GM06990 (cell line): ENCODE measurements at regions not wholly inside any gene's neighbourhood (a gene's known extent, or its start where the extent isn't known, plus 50 kb on each side); places are given as distances from the start of the nearest gene placed in this dataset.

ENCODE experiments used
- DNase-seq: peaks from one replicate; pipeline ENCODE4 v3.0.0-alpha.2; 2011; ENCODE audit not compliant: insufficient read length; ENCODE audit errors: extremely low read depth
- H3K27me3 ChIP-seq: replicated peaks from 2 replicates; pipeline ENCODE4 v1.6.0; 2011; ENCODE audit warnings: low read length; ENCODE audit not compliant: control insufficient read depth, insufficient read depth
- H3K36me3 ChIP-seq: 2 replicates; pipeline ENCODE4 v1.5.1; 2011; ENCODE audit warnings: low read length; ENCODE audit not compliant: control insufficient read depth, insufficient read depth
- H3K4me3 ChIP-seq: replicated peaks from 2 replicates; pipeline ENCODE4 v1.5.1; 2011; ENCODE audit warnings: low read depth, mild to moderate bottlenecking, control low read depth, low read length
- CTCF ChIP-seq: IDR thresholded peaks from 2 replicates; pipeline ENCODE4 v1.5.1; 2011; ENCODE audit warnings: low read length, control low read depth, mild to moderate bottlenecking, inconsistent platforms; ENCODE audit not compliant: insufficient read depth, poor library complexity, severe bottlenecking

- Histone ChIP-seq H3K36me3 (no peaks in the 10 kb centered on the region), H3K27me3 (no peaks in the 10 kb centered on the region), H3K4me3 (no peak overlapping the region)
- no peak for TF ChIP-seq CTCF
- no peak for DNase-seq
These were observed 130.9 kb downstream of the SLC16A9 start for GRCh38 chr10:59578741-59579140.

- no peak for DNase-seq
- TF ChIP-seq CTCF = no peak
- no peaks in the 10 kb centered on the region for H3K36me3 ChIP-seq
- H3K27me3 ChIP-seq = no peaks in the 10 kb centered on the region
- no peak overlapping the region for H3K4me3 ChIP-seq
These were observed 131.7 kb downstream of the SLC16A9 start for GRCh38 chr10:59577984-59578383.

- TF ChIP-seq CTCF = no peak
- DNase-seq = no peak
- no peaks in the 10 kb centered on the region for H3K36me3 ChIP-seq
- H3K4me3 ChIP-seq = no peak overlapping the region
- no peaks in the 10 kb centered on the region for H3K27me3 ChIP-seq
These were observed 134.4 kb downstream of the SLC16A9 start for GRCh38 chr10:59575269-59575668.

GRCh38 chr10:59563531-59563930, 146.1 kb downstream of the SLC16A9 start:
- Histone ChIP-seq H3K36me3 (no peaks in the 10 kb centered on the region), H3K4me3 (no peak overlapping the region), H3K27me3 (no peaks in the 10 kb centered on the region)
- no peak for DNase-seq
- no peak for TF ChIP-seq CTCF

- TF ChIP-seq CTCF = no peak
- Histone ChIP-seq H3K36me3 (no peaks in the 10 kb centered on the region), H3K27me3 (no peaks in the 10 kb centered on the region), H3K4me3 (no peak overlapping the region)
- no peak for DNase-seq
These were observed 147.5 kb downstream of the SLC16A9 start for GRCh38 chr10:59562126-59562525.

GRCh38 chr10:59561477-59562121, 148.1 kb downstream of the SLC16A9 start:
- no peaks in the 10 kb centered on the region for H3K36me3 ChIP-seq
- no peak for DNase-seq
- H3K27me3 ChIP-seq = no peaks in the 10 kb centered on the region
- no peak overlapping the region for H3K4me3 ChIP-seq
- no peak for TF ChIP-seq CTCF
